ENCODE measurements at regions not wholly inside any gene's neighbourhood (a gene's known extent, or its start where the extent isn't known, plus 50 kb on each side); places are given as distances from the start of the nearest gene placed in this dataset.
"Not testable (repeated sequence)": the region's sequence is repeated elsewhere in the genome, so short reads cannot be mapped to it uniquely, and the experiment has no call there.

DNA sequence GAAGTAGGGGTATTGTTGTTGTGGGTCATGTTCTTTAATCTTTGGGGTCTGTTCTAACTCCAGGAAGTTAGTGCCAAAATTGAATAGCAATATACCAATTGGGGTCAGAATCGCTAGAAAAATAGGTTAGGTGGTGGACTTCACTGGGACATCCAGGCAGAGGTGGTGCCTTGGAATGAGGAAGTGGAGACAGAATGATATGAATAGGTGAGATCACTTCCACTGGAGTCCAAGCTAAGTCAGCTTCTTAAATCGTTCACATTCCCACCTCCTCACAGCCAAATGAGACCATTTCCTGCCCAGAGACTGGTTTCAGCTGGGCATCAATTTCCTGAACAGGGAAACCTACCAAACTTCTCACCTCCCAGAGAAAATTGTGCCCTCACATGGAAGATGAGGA lies 137.8 kb upstream of the RAB4A start:
- H3K27ac ChIP-seq (ENCODE audit: low read length), result no peak overlapping the region
- no peaks in the 10 kb centered on the region for H3K27me3 ChIP-seq (ENCODE audit: control insufficient read depth in 1 of 2, insufficient read depth in 2 of 2, low read length in 2 of 2)
- H3K4me3 ChIP-seq (ENCODE audit: low read length in 2 of 2), result no peak overlapping the region
- no peaks in the 10 kb centered on the region for H3K36me3 ChIP-seq (ENCODE audit: control insufficient read depth in 2 of 2, insufficient read depth in 2 of 2, low read length in 2 of 2)
- no peaks in the 10 kb centered on the region for H3K9me3 ChIP-seq (ENCODE audit: control insufficient read depth in 2 of 2, low read length in 2 of 2)
- no peak overlapping the region for H3K9ac ChIP-seq (ENCODE audit: low read length in 2 of 2)
- H3K4me1 ChIP-seq (ENCODE audit: control insufficient read depth, insufficient read depth, low read length), result no peaks in the 10 kb centered on the region

DNA sequence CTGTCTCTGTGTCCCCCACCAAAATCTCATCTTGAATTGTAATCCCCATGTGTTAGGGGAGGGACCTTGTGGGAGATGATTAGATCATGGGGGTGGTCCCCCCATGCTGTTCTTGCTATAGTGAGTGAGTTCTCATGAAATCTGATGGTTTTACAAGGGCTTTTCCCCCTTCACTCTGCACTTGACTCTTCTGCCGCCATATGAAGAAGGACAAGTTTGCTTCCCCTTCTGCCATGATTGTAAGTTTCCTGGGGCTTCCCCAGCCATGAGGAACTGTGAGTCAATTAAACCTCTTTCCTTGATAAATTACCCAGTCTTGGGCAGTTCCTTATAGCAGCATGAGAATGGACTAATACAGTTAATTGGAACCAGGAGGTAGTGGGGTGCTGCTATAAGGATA lies 137.1 kb upstream of the RAB4A start:
- Histone ChIP-seq H3K4me3 (ENCODE audit: low read length in 2 of 2) (no peak overlapping the region), H3K9me3 (ENCODE audit: control insufficient read depth in 2 of 2, low read length in 2 of 2) (no peaks in the 10 kb centered on the region), H3K27me3 (ENCODE audit: control insufficient read depth in 1 of 2, insufficient read depth in 2 of 2, low read length in 2 of 2) (no peaks in the 10 kb centered on the region), H3K9ac (ENCODE audit: low read length in 2 of 2) (no peak overlapping the region), H3K4me1 (ENCODE audit: control insufficient read depth, insufficient read depth, low read length) (peaks cover 3% of the 10 kb centered on the region), H3K27ac (ENCODE audit: low read length) (no peak overlapping the region), H3K36me3 (ENCODE audit: control insufficient read depth in 2 of 2, insufficient read depth in 2 of 2, low read length in 2 of 2) (no peaks in the 10 kb centered on the region)

DNA sequence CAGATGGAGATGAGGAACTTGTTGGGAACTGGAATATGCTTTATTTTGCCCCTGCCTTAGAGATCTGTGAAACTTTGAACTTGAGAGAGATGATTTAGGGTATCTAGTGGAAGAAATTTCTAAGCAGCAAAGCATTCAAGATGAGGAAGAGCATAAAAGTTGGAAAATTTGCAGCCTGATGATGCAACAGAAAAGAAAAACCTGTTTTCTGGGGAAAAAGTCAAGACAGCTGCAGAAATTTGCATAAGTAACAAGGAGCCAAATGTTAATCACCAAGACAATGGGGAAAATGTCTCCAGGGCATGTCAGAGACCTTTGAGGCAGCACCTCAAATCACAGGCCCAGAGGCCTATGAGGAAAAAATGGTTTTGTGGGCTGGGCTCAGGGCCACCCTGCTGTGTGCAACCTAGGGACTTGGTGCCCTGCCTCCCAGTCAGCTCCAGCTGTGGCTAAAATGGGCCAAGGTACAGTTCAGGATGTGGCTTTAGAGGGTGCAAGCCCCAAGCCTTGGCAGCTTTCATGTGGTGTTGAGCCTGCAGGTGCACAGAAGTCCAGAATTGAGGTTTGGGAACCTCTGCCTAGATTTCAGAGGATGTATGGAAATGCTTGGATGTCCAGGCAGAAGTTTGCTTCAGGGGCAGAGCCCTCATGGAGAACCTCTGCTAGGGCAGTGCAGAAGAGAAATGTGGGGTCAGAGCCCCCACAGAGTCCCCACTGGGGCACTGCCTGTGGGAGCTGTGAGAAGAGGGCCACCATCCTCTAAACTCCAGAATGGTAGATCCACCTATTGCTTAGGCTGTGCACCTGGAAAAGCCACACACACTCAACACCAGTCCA lies 136.3 kb upstream of the RAB4A start:
- not testable (repeated sequence) for H3K4me1 ChIP-seq (ENCODE audit: control insufficient read depth, insufficient read depth, low read length); H3K36me3 ChIP-seq (ENCODE audit: control insufficient read depth in 2 of 2, insufficient read depth in 2 of 2, low read length in 2 of 2); H3K27me3 ChIP-seq (ENCODE audit: control insufficient read depth in 1 of 2, insufficient read depth in 2 of 2, low read length in 2 of 2); H3K9me3 ChIP-seq (ENCODE audit: control insufficient read depth in 2 of 2, low read length in 2 of 2); H3K27ac ChIP-seq (ENCODE audit: low read length); H3K9ac ChIP-seq (ENCODE audit: low read length in 2 of 2); H3K4me3 ChIP-seq (ENCODE audit: low read length in 2 of 2)

DNA sequence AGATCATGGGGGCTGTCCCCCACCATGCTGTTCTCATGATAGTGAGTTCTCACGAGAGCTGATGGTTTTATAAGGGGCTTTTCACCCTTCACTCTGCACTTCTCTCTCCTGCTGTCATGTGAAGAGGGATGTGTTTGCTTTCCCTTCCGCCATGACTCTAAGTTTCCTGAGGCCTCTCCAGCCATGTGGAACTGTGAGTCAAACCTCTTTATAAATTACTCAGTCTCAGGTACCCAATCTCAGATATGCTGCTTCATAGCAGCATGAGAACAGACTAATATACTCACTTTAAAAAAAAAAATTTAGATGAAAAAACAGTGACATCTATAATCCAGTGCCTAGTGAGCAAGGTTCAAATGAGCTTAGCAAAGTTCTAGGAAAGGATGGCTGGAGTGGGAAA lies 135.1 kb upstream of the RAB4A start:
- Histone ChIP-seq H3K27ac (ENCODE audit: low read length) (no peak overlapping the region), H3K9ac (ENCODE audit: low read length in 2 of 2) (no peak overlapping the region), H3K36me3 (ENCODE audit: control insufficient read depth in 2 of 2, insufficient read depth in 2 of 2, low read length in 2 of 2) (no peaks in the 10 kb centered on the region), H3K9me3 (ENCODE audit: control insufficient read depth in 2 of 2, low read length in 2 of 2) (no peaks in the 10 kb centered on the region), H3K4me3 (ENCODE audit: low read length in 2 of 2) (no peak overlapping the region), H3K4me1 (ENCODE audit: control insufficient read depth, insufficient read depth, low read length) (peaks cover 6% of the 10 kb centered on the region), H3K27me3 (ENCODE audit: control insufficient read depth in 1 of 2, insufficient read depth in 2 of 2, low read length in 2 of 2) (no peaks in the 10 kb centered on the region)

DNA sequence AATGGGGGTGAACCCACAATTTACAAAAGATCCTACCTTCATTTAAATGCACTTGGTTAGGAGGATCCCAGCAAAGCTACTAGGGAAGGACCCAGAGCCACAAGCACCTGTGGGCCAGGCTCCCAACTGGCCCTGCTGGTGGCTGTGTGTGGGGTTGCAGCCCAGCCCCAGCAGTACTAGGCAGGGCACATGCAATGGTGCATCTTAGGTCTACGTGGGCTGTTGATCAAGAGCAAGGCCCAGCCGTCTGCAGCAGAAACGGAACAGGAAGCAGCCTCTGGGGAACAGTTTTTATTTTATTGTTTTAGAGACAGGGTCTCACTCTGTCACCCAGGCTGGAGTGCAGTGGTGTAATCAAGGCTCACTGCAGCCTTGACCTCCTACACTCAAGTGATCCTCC lies 134.1 kb upstream of the RAB4A start:
- H3K4me1 ChIP-seq (ENCODE audit: control insufficient read depth, insufficient read depth, low read length), result peaks cover 6% of the 10 kb centered on the region
- H3K27me3 ChIP-seq (ENCODE audit: control insufficient read depth in 1 of 2, insufficient read depth in 2 of 2, low read length in 2 of 2), result no peaks in the 10 kb centered on the region
- no peaks in the 10 kb centered on the region for H3K36me3 ChIP-seq (ENCODE audit: control insufficient read depth in 2 of 2, insufficient read depth in 2 of 2, low read length in 2 of 2)
- no peaks in the 10 kb centered on the region for H3K9me3 ChIP-seq (ENCODE audit: control insufficient read depth in 2 of 2, low read length in 2 of 2)
- H3K9ac ChIP-seq (ENCODE audit: low read length in 2 of 2), result no peak overlapping the region
- H3K27ac ChIP-seq (ENCODE audit: low read length), result no peak overlapping the region
- H3K4me3 ChIP-seq (ENCODE audit: low read length in 2 of 2), result no peak overlapping the region

DNA sequence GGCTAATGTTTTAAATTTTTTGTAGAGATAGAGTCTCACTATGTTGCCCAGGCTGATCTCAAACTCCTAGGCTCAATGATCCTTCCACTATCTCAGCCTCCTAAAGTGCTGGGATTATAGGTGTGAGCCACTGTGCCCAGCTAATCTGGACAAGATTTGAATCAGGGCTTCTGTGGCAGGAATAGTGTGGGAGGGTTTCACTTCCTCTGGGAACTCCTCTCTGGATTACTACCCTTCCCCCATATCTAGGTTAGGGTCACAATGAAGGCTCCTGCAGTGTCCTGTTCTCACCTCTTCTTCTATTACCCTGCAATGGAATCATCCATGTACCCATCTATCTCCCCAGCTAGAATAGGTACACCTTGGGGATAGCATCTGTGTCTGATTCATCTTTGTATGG lies 133.6 kb upstream of the RAB4A start:
- H3K9ac ChIP-seq (ENCODE audit: low read length in 2 of 2), result no peak overlapping the region
- H3K27ac ChIP-seq (ENCODE audit: low read length), result no peak overlapping the region
- no peaks in the 10 kb centered on the region for H3K36me3 ChIP-seq (ENCODE audit: control insufficient read depth in 2 of 2, insufficient read depth in 2 of 2, low read length in 2 of 2)

DNA sequence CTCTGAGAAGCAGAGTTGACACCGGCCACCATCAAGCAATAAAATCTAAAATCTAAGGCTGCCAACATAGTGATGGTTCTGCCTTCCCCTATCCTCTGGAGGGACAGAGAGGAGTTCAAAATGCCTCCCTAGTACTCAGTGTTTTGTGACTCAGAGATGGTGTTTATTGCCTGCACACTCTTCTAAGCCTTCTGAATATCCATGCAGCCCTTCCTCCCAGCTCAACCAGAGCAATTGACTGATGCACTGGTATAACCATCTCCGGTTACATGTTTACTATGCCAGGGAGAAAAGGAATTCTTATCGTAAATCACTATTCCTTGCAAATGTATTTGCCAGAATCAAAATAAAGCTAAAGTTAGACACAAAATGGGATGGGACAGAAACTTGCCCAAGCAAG lies 132.9 kb upstream of the RAB4A start:
- Histone ChIP-seq H3K4me1 (ENCODE audit: control insufficient read depth, insufficient read depth, low read length) (peaks cover 6% of the 10 kb centered on the region), H3K27me3 (ENCODE audit: control insufficient read depth in 1 of 2, insufficient read depth in 2 of 2, low read length in 2 of 2) (no peaks in the 10 kb centered on the region), H3K9ac (ENCODE audit: low read length in 2 of 2) (no peak overlapping the region), H3K4me3 (ENCODE audit: low read length in 2 of 2) (no peak overlapping the region), H3K9me3 (ENCODE audit: control insufficient read depth in 2 of 2, low read length in 2 of 2) (no peaks in the 10 kb centered on the region), H3K27ac (ENCODE audit: low read length) (no peak overlapping the region), H3K36me3 (ENCODE audit: control insufficient read depth in 2 of 2, insufficient read depth in 2 of 2, low read length in 2 of 2) (no peaks in the 10 kb centered on the region)

More for the DNA sequence above, 133.6 kb upstream of the RAB4A start:
- Histone ChIP-seq H3K27me3 (ENCODE audit: control insufficient read depth in 1 of 2, insufficient read depth in 2 of 2, low read length in 2 of 2) (no peaks in the 10 kb centered on the region), H3K9me3 (ENCODE audit: control insufficient read depth in 2 of 2, low read length in 2 of 2) (no peaks in the 10 kb centered on the region), H3K4me1 (ENCODE audit: control insufficient read depth, insufficient read depth, low read length) (peaks cover 6% of the 10 kb centered on the region), H3K4me3 (ENCODE audit: low read length in 2 of 2) (no peak overlapping the region)

DNA sequence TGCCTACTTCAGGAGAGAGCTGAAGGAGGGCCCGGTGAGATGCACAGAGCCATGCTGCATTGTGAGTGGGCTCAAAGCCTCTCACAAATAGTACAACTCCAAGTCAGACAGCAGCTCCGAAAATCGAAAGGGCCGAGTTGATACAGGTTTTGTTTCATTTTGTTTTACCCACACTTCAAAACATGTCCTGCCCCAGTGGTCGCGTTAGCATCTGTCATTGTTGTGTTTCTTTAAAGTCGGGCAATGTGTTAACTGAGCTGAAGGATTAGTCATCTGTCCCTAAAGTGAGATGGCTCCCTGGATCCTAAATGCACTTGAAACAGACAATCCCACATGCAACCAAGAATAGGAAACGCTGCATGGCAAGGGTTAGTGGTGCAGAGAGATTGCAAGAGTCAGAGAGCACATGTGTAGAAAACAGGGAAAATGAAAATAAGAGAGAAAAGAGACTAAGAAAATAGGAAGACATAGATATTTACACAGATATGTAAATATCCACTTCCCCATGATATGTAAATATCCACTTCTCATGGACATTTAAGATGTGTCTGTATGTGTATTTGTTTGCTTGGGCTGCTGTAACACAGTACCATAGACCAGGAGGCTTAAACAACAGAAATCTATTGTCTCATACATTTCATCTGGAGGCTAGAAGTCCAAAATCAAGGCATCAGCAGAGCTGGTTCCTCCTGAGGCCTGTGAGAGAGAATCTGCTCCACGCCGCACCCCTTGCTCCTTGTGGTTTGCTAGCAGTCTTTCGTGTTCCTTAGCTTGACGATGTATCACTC lies 131.4 kb upstream of the RAB4A start:
- H3K27ac ChIP-seq (ENCODE audit: low read length), result no peak overlapping the region
- H3K27me3 ChIP-seq (ENCODE audit: control insufficient read depth in 1 of 2, insufficient read depth in 2 of 2, low read length in 2 of 2), result no peaks in the 10 kb centered on the region
- no peak overlapping the region for H3K9ac ChIP-seq (ENCODE audit: low read length in 2 of 2)
- H3K4me1 ChIP-seq (ENCODE audit: control insufficient read depth, insufficient read depth, low read length), result peaks cover 6% of the 10 kb centered on the region
- no peaks in the 10 kb centered on the region for H3K9me3 ChIP-seq (ENCODE audit: control insufficient read depth in 2 of 2, low read length in 2 of 2)
- H3K36me3 ChIP-seq (ENCODE audit: control insufficient read depth in 2 of 2, insufficient read depth in 2 of 2, low read length in 2 of 2), result no peaks in the 10 kb centered on the region
- H3K4me3 ChIP-seq (ENCODE audit: low read length in 2 of 2), result no peak overlapping the region

DNA sequence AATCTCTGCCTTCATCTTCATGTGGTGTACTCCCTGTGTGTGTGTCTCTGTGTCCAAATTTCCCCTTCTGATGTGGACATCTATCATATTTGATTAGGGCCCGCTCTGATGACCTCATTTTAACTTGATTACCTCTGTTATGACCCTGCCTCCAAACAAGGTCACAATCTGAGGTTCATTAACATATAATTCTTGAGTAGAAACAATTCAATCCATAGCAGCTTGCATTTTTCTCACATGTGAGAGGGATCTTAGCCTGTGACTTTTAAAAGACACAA lies 130.9 kb upstream of the RAB4A start:
- Histone ChIP-seq H3K4me3 (ENCODE audit: low read length in 2 of 2) (no peak overlapping the region), H3K36me3 (ENCODE audit: control insufficient read depth in 2 of 2, insufficient read depth in 2 of 2, low read length in 2 of 2) (no peaks in the 10 kb centered on the region), H3K27ac (ENCODE audit: low read length) (no peak overlapping the region), H3K9me3 (ENCODE audit: control insufficient read depth in 2 of 2, low read length in 2 of 2) (no peaks in the 10 kb centered on the region), H3K27me3 (ENCODE audit: control insufficient read depth in 1 of 2, insufficient read depth in 2 of 2, low read length in 2 of 2) (no peaks in the 10 kb centered on the region), H3K4me1 (ENCODE audit: control insufficient read depth, insufficient read depth, low read length) (peaks cover 6% of the 10 kb centered on the region), H3K9ac (ENCODE audit: low read length in 2 of 2) (no peak overlapping the region)

DNA sequence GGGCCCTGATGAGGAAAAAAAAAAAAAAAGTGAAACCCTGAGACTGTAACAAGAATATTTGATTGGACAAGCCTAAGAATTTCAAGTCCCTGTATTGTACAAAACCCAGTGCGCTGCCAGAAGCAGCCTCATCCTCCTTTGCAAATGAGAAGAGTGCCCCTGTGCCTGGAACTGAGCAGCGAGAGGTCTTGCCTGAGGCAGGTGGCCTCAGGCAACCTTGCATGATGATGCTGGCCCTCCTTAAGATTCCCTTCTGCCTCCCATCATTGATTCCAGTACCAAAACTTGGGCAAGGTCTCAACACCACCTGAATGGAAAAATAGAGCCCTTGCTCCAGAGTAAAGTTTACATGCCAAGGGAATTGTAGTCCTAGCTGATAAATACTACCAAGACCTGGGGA lies 129.6 kb upstream of the RAB4A start:
- Histone ChIP-seq H3K4me3 (ENCODE audit: low read length in 2 of 2) (no peak overlapping the region), H3K27me3 (ENCODE audit: control insufficient read depth in 1 of 2, insufficient read depth in 2 of 2, low read length in 2 of 2) (no peaks in the 10 kb centered on the region), H3K27ac (ENCODE audit: low read length) (no peak overlapping the region), H3K9ac (ENCODE audit: low read length in 2 of 2) (no peak overlapping the region), H3K36me3 (ENCODE audit: control insufficient read depth in 2 of 2, insufficient read depth in 2 of 2, low read length in 2 of 2) (no peaks in the 10 kb centered on the region), H3K4me1 (ENCODE audit: control insufficient read depth, insufficient read depth, low read length) (peaks cover 9% of the 10 kb centered on the region), H3K9me3 (ENCODE audit: control insufficient read depth in 2 of 2, low read length in 2 of 2) (no peaks in the 10 kb centered on the region)

Measured in stomach smooth muscle (tissue), 2 donors.